NCI-H2081 (cell line): ENCODE measurements at regions not wholly inside any gene's neighbourhood (a gene's known extent, or its start where the extent isn't known, plus 50 kb on each side); places are given as distances from the start of the nearest gene placed in this dataset.

Source experiments
- DNase-seq, 2 experiments: peaks; one replicate each; lab custom pipeline; 2025; lab: John Stamatoyannopoulos, UW

DNA sequence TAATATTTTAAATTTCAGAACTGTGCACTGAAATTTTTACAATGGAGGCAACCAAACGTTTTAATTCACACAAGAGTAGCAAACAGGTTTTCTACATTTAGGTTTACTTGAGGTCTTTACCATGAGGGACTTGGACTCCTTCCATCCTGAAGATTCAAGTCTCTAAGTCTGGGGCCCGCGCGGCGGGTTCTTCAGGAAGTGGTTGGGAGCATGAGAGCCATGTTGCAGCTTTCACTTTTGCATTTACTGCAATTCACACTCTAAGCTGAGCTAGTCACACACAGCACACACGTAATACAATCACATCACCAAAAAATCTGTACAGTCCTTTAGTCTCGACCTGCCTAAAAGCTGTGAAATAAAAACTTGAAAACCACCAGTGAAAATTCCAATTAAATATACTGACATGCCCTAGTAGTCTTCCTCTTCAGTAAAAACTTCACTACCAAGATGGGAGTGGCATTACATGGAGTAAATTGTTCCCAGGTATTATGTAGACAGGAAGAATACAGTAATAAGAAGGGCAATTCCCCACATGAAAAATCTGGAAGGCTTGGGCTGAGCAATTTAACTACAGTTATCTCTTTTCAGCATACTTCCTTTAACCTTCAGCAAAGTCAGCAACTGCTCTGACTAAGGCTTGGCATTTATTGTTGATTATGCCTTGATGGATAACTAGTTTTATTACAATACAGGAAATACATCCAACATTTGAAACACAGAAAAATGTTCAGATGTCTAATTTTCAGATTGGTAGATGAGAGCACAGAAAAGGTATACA lies 571.1 kb upstream of the DIPK2B start:
- no peak for DNase-seq

DNA sequence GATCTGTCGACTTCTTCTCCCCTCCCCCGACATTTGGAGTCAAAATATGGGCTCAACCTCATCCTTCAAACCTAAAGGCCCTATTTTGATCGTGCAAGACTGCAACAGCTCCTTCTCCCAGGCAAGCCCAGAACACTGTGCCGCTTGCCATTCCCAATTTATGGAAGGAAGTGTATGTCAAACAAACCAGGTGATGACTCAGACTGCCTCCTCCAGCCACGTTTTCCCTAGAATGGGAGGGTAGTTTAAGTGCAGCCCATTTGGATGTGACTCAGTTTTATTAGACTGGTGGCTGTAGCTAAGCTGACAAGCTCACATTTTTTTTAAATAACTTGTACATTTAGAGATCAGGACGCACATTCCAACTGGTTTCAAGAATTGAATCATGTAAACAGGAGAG lies 570.4 kb upstream of the DIPK2B start:
- peak in 1 of 2 experiments; percentile 4 for DNase-seq

DNA sequence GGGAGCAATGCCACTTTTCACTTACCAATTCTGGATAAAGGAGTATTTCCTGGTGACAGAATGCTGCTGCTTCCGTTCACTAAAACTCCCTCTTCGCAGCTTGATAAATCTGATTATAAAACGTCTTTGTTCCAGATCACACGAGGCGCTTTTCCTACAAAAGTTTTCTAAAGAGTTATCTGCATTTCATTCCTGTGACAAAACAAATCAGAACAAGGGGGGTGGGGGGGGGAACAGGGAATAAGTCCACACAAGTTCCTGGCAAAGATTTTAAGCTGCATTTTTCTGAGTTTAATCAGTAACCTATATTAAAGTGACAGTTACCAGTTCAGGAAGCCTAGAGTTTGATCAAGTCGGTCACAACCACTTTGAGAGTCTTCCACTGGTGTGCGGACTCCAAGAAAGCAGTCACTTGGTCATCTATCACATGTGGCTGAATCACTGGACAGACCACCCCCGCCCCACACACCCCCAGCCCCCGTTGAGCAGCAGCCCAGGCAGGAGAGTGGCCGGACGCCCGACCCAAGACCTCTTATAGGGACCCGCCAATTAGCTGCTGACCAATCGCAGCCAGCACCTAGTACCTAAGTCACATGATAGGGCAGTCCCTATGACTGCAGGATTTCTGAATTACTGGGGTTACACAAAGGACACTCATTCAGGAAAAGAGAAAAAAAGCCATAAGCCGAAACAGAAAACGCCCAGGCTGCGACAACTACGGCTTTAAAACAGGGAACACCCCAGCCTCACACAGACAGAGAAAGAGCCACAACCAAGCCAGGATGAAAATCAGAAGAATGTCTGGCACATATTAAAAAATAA lies 569.3 kb upstream of the DIPK2B start:
- no peak for DNase-seq

DNA sequence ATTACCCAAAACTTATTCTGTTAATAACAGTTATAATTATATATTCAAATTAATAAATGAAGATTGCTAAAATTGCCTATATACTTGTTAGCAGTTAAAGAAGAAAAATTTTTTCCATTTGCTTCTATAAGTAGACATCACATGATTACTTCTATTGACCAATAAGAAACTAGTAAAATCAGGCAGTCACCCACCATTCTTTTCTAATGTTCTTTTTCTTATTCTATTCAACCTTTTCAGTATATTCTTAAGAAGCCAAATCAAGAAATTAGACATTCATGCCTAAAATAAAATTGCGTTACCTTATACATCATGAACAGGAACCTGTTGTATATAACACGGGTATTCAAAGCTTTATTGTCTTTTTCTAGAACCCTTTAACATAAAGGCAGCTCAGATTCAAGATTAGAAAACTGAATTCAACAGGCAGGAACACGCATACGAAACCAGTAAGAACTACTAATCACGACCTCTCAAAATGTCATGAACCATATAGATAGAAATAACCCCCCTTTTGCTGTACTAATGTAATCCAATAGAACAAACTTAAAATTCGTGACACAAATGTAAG lies 568.1 kb upstream of the DIPK2B start:
- no peak for DNase-seq

DNA sequence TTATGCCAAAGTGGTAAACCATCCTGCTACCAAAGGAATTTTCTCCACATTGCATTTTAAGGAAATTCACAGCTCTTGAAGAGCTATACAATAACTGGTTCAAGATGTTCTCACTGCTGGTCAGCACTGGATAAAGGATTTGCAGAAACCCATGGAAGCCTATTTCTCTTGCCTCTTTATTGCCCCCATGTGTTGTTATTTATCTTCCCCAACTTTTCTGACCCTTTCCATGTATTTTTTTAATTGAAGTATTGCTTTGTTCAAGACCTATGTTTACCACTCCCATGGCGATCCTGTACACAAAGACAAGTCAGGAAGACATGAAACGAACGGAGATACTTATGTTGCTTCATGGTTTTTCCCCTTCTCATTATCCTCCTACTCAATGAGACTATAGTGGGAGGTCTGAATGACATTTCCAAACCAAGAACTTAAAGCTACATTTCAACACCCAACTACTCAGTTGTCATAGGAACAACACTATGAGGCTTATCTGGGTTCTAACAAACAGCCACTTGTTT lies 566.4 kb upstream of the DIPK2B start:
- DNase-seq, result no peak

DNA sequence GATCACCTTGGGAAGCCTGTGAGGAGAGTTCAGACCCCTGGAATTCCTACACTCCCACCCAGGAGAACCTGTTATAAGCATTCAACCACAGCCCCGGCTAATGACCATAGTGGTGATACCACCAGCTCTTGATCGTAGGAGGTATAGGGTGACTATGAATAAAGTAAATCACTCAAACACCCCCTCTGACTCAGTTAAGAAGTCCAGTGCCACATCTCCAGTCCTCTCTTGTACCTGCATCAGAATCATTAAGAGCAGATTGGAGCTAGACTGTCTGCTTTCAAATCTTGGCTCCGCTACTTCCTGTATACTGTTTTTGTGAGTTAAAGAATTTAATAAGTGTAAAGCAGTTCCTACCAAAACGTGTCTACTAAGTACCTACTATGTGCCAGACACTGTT lies 565.1 kb upstream of the DIPK2B start:
- DNase-seq, result no peak

DNA sequence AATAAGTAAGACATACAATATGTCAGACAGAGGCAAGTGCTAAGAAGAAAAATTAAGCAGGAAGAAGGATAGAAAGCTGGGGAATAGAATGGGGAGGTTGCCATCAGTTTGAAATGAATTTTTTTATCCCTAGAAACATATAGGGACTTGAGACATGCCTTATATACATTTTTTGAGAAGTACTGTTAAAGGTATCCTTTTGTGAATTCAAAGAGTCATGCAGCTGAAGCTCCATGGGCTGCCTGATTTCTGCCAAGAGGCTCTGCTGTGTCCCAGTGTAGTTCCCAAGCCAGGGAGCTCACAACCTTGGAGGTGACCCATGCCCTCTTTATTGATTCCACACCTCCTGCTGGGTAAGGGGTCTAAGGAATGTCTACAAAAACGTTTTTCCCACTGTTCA lies 564.6 kb upstream of the DIPK2B start:
- no peak for DNase-seq

DNA sequence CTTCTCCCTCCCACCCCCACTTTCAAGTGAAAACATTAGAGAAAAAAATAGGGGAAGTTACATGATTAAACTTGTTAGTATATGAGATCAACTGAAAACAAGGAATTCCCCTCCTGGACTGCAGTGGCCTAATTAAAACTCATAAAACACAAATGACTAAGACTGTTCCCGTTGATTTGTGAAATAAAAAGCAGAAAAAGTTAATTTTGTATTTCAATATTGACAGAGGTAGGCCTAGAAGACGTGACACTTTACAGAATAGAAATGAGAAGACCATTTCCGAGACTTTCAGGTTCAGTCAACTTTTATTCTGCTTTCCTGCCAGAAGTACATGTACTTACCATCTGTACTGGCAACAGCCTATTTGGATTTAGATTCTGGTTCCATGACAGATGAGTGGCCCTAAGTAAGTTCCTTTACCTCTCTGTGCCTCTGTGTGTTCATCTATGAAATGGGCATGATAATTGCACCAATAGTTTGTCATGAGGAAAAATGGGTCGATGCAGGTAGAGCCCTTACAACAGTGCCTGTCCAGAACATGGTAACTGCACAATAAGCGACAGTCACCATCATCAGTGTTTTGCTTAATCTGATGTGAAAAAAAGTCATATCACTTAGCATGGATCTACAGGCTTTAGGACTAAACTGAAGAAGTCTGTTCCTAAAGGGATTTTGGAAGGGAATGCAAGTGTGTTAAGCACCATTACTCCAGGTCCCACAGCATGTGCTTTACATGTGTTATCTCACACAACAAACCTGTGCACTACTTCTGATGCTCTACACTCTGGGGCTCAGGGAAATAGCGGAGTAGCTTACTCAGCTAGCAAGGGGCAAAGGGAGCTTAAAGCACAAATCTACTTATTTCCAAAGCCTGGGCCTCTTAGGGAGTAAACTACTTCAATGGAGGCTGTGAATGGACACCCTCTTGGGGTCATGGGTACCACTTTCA lies 562.3 kb upstream of the DIPK2B start:
- no peak for DNase-seq

DNA sequence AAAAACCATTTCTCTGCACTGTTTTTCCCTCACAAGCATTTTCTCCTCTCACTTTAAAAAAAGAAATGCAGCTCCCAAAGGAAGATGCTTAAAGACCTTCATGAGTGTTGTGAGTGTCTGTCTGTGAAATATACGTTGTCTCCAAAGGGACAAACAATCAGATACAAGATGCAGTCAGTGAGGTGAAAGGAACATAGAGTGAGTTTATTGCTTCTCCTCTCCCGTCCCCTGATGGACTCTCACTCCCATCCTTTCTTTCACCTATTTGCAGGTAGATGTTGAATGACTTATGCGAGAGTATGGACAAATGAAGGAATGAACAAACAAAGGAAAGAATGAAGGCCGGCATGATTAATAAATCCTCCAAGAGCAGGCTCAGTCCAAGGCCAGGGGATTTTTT lies 561.2 kb upstream of the DIPK2B start:
- no peak for DNase-seq

DNA sequence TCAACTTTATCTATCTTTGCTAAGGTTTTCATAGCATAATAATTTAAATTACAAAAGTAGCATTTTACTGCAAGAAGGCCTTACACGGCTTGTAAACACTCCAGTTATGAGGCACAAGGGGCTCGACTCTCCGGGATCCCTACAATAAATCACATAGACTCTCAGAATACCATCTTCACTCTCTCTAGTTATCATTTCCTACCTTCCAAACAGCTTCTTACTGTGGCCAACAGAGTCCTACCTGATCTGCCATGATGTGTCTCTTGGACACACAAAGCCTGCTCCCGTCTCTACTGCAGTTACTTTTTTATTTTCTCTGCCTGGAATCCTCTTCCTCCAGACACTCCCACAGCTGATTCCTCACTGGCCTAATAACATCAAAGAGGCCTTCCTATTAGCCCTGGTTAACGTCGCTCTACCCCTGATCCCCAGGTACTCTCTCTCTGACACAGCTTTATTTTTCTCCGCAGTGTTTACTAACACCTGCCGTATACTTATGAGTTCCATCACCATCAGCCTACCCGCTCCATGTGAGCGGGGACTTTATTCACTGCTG lies 559.6 kb upstream of the DIPK2B start:
- DNase-seq, result no peak

DNA sequence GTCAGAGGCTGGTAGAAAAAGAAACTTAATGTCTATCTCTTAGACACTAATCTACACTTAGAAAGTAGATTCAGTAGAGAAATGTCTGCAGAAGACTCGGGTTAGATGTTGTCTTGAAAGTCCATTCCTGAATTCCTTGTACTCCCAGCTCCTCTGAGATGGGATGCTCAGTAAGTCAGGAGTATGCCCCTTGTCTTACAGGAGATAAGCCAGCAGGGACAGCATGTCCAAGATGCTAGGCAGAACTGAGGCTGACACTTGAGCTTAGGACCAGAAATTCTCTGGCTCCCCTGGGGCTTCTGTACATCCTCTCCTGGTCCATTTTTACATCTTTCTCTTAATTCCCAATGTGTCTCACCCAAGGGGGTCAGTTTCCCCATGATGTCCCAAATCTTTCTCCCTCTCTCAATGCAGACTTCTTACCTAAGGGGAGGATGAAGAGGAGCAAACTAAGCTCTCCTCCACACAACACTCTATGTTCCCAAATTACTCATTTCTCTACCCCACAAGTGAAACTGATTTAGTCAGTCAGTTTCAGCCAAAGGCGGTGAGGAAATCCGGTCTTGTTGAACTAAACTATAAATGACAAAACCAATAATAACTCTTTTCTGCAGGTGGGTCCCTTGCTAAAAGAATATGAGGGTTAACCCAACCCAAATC lies 558.2 kb upstream of the DIPK2B start:
- no peak for DNase-seq

DNA sequence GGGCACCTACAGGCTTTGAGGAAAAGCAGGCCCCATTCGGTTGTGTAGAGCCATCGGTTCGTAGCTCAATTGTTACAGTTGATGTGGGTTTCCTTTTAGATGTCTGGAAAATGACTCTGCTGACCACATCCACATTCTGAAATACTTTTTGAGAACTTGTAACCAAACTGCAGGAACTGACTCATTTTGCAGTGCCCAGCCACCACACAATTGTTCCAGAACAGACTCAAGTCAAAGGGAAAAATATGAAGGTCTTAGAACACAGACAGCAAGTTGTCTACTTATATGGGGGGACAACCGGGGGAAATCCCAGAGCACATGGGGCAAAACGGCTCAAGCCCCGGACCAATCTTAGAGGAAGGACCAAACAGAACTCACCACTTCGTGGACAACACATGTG lies 557.6 kb upstream of the DIPK2B start:
- no peak for DNase-seq

DNA sequence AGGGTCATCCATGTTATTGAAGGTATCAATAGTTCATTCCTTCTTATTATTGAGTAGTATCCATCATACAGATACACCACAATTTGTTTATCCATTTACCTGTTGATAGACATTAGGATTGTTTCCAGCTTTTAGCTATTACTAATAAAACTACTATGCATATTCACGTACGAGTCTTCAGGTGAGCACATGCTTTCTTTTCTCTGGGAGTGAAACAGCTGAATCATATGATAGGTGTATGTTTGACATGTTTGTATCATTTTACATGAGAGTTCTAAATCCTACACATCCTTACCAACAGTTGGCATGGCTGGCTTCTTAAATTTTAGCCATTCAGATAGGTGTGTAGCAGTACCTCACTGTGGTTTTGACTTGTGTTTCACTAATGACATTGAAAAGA lies 556.6 kb upstream of the DIPK2B start:
- DNase-seq, result no peak

DNA sequence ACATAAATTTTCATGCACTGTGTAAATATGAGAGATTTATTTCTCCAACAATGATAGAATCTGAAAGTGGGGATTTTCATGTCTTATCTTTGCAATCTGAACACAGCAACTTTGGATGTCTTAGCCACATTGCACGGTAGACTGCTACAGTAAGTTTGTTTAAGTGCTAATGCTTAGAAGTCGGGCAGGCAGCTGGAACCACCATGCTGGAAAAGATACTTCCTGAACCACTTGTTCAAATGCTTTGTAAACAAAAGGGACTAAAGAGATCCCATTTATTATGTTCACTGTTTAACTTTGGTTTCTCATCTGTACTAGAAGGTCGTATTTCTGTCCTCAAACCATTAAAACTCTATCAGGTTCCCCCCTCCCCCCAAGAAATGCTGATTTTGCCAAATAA lies 555.9 kb upstream of the DIPK2B start:
- peak; percentile 40 to 73 for DNase-seq

DNA sequence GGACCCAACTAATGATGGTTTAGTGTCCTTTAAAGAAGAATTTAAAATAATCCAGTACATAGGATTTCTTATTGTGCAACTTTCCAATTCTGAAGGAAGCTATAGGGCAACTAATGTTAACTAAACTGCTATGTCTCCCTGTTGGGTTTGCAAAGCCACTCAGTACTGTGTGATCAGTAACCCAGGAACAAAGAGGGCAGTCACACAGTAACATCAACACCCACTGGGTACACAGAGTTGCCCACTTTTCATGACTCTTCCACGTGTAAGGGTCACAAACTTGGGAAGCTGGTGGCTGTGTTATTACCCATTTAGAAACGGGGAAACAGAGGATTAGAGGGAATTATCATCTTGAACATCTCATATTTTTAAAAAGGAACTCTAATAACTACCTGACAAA lies 555.0 kb upstream of the DIPK2B start:
- DNase-seq, result no peak

DNA sequence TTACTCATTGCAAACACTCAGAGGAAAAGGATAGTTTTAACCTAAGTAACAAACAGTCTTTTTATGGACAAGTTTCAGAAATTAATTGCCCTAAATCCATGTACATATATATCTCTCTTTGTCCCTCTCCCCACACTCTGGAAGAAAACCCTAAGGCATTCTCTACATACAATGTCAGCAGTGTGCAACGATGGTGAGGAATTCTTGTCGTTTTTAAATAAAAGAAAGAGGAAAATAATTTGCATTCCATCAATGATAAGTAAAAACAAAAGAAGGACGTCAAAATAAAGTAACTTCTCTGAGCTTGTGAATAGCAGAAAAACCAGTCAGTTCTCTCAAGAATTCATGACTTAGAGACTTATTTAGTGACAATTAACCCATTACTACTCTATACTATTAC lies 550.5 kb upstream of the DIPK2B start:
- no peak for DNase-seq

DNA sequence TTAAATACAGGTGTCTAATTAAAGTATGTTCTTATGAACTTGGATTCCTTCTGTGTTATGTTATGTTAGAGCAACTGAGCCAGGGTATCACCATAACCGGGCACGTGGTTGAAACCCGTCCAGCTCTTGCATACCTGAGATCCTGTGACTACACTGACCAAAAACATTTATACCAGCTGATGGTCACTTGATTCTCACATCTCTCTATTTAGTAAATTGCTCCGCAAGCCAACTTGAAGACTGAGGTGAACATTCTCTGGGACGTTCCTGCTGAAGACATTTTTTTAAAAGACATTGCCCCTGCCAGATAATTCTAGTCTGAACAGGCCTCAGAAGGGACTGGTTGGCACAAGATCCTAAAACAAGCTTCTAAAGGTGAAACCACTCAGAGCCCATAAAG lies 550.0 kb upstream of the DIPK2B start:
- DNase-seq, result no peak

DNA sequence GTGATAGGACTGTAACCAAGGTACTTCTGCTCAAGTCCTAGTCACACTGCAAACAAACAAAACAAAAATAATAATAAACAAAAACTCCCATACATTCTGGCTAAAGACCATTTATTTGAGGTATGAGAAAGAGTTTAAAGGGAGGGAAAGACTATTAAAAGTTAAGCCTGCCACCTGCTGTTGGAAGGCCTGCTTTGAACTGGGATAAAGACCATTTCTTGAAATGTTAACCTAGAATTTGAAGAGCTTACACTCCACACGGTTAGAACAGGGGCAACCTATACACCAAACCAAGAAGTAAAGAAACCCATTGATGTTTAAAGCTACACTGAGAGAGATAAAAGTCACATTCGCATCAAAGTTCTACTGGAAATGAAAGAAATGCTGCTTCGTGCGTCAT lies 548.7 kb upstream of the DIPK2B start:
- DNase-seq, result no peak

DNA sequence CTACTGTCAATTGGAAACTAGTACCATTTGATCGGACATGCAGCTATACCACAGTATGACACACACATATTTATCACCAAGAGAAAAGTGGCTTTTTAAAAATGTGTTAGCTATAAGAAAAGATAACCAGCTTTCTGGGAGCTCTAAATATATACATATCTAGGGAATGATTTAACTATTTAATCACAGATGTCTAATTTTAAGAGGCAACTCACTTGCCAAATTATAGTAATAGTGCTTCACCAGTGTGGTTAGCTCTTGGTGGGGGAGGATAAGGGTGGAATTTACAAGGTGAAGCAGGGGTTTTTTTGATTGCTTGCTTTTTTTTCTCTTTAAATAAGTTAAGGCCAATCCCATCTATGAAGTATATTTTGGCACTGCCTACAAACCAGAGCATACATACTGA lies 547.7 kb upstream of the DIPK2B start:
- no peak for DNase-seq

DNA sequence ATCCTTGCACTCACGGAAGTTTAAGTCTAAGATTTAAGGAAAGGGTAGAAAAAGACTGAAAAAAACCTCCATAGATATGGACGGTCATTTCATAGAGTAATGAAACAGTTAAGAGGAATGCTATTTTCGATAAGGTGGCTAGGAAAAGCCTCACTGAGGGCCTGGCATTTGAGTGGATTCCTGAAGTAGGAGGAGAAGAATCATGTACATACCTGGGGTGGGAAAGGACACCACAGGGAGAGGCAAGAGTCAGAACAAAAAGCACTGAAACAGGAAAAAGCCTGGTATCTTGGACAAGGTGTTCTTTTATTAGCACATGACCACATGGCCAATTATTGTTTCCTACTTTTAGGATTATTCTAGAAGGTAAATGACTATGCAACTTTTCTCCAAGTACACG lies 547.2 kb upstream of the DIPK2B start:
- DNase-seq, result no peak

DNA sequence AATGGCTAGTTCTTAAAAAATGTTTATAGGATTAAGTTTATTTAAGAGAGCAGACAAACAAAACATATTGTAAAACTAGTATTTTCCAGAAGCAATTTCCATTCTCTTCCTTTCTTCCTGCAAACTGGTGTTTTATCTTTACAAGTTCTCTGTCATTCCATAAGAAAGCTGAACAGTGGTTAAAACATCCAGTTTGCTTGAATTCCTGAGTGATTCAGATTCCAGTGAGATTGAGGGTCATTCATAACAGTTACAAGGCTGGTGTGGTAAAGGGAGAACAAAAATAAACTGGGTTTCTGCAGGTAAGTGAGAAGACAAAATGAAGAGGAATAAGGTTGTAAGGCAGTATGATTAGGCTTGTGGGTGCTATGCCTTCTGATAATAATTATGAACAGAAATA lies 544.8 kb upstream of the DIPK2B start:
- no peak for DNase-seq
